CD4-positive, alpha-beta T cell treated with Interleukin-6 for 4 hours (primary cell): ENCODE measurements at regions not wholly inside any gene's neighbourhood (a gene's known extent, or its start where the extent isn't known, plus 50 kb on each side); places are given as distances from the start of the nearest gene placed in this dataset.

Source experiments
- DNase-seq: peaks from one replicate; pipeline ENCODE4 v3.0.0-alpha.2; 2020; ENCODE audit warnings: mixed read lengths

- DNase-seq = no peak
Measured at GRCh38 chr18:60664736-60665135, 292.2 kb upstream of the MC4R start.

- no peak for DNase-seq
Measured at GRCh38 chr18:60667016-60667415, 294.4 kb upstream of the MC4R start.

GRCh38 chr18:60668583-60668982, 296.0 kb upstream of the MC4R start:
- DNase-seq = no peak

GRCh38 chr18:60669938-60670337, 297.4 kb upstream of the MC4R start:
- DNase-seq = no peak

GRCh38 chr18:60671021-60671420, 298.4 kb upstream of the MC4R start:
- DNase-seq = no peak

- DNase-seq = no peak
Measured at GRCh38 chr18:60675126-60675525, 302.6 kb upstream of the MC4R start.

GRCh38 chr18:60675801-60676200, 303.2 kb upstream of the MC4R start:
- DNase-seq = no peak

GRCh38 chr18:60676815-60677214, 304.2 kb upstream of the MC4R start:
- no peak for DNase-seq

GRCh38 chr18:60684843-60685513, 312.4 kb upstream of the MC4R start:
- DNase-seq = no peak

- DNase-seq = no peak
Measured at GRCh38 chr18:60686142-60686541, 313.6 kb upstream of the MC4R start.

GRCh38 chr18:60691061-60691460, 318.5 kb upstream of the MC4R start:
- DNase-seq = no peak

GRCh38 chr18:60693426-60693825, 320.9 kb upstream of the MC4R start:
- no peak for DNase-seq

GRCh38 chr18:60698901-60699300, 326.3 kb upstream of the MC4R start:
- no peak for DNase-seq

- no peak for DNase-seq
Measured at GRCh38 chr18:60722742-60723141, 350.2 kb upstream of the MC4R start.

GRCh38 chr18:60732143-60732542, 359.6 kb upstream of the MC4R start:
- no peak for DNase-seq

- DNase-seq = no peak
Measured at GRCh38 chr18:60739212-60739611, 366.6 kb upstream of the MC4R start.

GRCh38 chr18:60740313-60740712, 367.7 kb upstream of the MC4R start:
- no peak for DNase-seq

- no peak for DNase-seq
Measured at GRCh38 chr18:60746491-60746890, 373.9 kb upstream of the MC4R start.

- no peak for DNase-seq
Measured at GRCh38 chr18:60746919-60747318, 374.3 kb upstream of the MC4R start.

GRCh38 chr18:60753753-60754152, 381.2 kb upstream of the MC4R start:
- DNase-seq = no peak

GRCh38 chr18:60754413-60755009, 381.9 kb upstream of the MC4R start:
- no peak for DNase-seq

GRCh38 chr18:60755134-60755533, 382.6 kb upstream of the MC4R start:
- no peak for DNase-seq

- no peak for DNase-seq
Measured at GRCh38 chr18:60775978-60776377, 403.4 kb upstream of the MC4R start.

- no peak for DNase-seq
Measured at GRCh38 chr18:60784161-60784560, 411.6 kb upstream of the MC4R start.

GRCh38 chr18:60794802-60795201, 422.2 kb upstream of the MC4R start:
- DNase-seq = no peak
